ENCODE measurements at regions not wholly inside any gene's neighbourhood (a gene's known extent, or its start where the extent isn't known, plus 50 kb on each side); places are given as distances from the start of the nearest gene placed in this dataset.

GRCh38 chr5:9903801-9904200 is 273.6 kb upstream of the TAS2R1 start:
- DNase-seq = peak; percentile 51

GRCh38 chr5:9898319-9898718 is 268.2 kb upstream of the TAS2R1 start:
- DNase-seq = no peak

DNA sequence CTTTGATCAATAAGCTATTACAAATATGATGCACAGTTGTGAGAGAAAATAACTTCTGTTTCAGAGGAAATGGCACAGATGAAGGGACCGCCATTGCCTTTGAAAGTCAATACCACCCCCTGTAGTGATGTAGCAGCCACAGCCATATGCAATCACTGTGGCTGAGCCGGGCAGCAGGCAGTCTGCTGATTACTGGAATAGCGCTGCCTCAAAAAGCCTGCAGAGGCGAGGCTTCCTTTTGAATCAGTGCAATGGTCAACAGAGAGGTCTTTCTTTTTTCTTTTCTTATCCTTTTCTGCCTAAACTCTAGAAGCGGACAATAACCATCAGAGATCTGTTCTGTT is 265.1 kb upstream of the TAS2R1 start:
- no peak for DNase-seq

- no peak for DNase-seq
Measured at GRCh38 chr5:9894571-9895301, 264.6 kb upstream of the TAS2R1 start.

DNA sequence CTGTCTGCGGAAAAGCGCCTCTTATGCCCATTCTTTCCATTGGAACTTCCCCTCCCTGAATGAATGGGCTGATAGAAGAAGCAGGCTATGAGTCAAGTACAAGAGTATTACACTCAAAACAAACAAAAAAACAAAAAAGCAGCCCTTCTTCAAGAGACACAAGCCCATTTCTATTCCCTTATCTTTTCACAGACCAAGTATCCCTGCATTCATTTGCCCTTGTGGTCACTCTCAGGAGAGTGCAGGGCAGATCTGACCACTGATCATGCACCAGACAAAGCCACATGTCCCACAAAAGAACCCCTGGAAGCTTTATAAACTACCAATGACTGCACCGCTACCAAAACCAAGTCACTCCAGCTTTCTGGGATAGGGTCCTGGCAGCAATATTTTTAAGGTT is 262.5 kb upstream of the TAS2R1 start:
- DNase-seq = no peak

DNA sequence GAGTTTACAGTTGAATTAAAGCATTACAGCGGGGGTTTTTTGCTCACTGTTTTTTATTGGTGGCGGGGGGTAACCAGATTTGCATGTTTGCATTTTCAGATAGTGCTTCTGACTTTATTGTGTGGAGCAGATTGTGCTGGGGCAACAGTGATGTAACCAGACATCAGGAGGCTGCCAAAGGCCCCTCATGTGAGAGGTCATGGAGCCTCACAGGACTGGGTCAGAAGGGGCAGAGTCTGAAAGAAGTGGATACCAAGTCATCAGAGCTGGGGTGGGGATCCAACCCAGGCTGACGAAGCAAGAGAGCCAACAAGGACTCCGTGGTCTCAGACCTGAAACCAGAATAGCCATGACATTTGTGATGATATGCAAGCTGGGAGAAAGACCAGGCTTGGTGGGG is 259.4 kb upstream of the TAS2R1 start:
- no peak for DNase-seq

DNA sequence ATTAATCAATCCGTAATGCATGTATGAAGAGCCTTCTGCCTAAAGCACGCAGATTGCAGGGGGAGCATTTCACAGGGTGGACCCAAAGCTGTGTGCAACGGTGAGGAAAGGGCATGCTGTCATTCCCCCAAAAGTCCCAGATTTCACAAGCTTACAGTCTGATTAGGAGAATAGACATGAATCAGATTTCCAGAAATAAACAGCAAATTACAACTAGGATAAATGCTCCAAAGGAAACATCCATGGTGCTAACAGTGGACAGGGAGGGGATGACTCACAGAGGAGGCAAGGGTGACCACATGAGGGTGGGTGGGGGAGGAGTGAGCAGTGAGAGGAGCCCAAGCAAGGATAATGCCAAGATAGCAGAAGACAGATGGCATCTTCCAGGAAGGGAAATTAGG is 258.4 kb upstream of the TAS2R1 start:
- no peak for DNase-seq

- no peak for DNase-seq
Measured at GRCh38 chr5:9885164-9885563, 255.0 kb upstream of the TAS2R1 start.

DNA sequence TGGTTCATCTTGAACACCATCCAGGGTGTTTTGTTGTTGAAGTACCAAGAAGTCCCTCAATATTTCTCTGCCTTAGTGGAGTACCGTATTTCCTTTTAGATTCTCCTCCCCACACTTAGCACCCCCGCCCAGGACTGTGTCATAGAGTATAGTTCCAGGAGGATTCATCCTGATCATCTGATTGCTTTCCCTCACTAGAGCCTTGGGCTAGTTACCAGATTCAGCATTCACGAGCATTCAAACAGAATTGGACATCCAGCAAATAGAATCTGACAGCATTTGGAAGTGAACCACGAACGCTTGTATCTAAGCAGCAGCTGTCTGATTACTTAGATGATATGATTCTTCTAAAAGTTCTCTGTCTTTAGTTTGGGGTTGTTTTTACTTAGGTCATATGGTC is 248.1 kb upstream of the TAS2R1 start:
- DNase-seq = no peak

- DNase-seq = no peak
Measured at GRCh38 chr5:9877488-9877887, 247.3 kb upstream of the TAS2R1 start.

GRCh38 chr5:9876451-9876850 is 246.3 kb upstream of the TAS2R1 start:
- no peak for DNase-seq

DNA sequence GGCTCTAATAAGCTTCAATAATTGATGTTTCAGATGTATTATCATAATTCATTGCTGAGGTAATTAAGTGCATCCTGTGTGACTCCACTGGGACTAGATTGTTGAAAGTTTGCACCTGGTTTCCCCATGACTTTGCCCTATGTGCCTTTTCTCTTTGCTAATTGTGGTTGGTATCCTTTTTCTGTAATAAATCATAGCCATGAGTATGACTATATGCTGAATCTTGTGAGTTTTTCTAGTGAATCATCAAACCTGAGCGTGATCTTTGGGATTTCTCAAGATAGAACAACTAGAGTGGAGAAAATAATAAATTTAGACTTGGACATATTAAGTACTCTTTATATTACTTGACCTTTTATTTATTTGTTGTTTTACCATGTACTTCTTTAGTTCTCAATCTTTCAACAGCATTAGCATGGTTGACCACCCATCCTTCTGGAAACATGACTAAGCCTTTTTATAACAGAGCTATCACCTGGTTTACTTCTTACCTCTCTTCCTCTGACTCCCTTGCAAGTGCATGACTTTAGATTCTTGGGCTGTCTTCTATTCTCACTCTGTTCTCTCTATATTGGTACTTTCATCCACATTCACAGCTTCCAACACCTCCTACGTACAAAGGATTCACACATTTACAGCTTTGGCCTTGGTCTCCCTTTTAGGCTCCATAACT is 239.6 kb upstream of the TAS2R1 start:
- no peak for DNase-seq

GRCh38 chr5:9865574-9865973 is 235.4 kb upstream of the TAS2R1 start:
- no peak for DNase-seq

GRCh38 chr5:9864791-9865190 is 234.6 kb upstream of the TAS2R1 start:
- DNase-seq = no peak

GRCh38 chr5:9863486-9863885 is 233.3 kb upstream of the TAS2R1 start:
- DNase-seq = no peak

DNA sequence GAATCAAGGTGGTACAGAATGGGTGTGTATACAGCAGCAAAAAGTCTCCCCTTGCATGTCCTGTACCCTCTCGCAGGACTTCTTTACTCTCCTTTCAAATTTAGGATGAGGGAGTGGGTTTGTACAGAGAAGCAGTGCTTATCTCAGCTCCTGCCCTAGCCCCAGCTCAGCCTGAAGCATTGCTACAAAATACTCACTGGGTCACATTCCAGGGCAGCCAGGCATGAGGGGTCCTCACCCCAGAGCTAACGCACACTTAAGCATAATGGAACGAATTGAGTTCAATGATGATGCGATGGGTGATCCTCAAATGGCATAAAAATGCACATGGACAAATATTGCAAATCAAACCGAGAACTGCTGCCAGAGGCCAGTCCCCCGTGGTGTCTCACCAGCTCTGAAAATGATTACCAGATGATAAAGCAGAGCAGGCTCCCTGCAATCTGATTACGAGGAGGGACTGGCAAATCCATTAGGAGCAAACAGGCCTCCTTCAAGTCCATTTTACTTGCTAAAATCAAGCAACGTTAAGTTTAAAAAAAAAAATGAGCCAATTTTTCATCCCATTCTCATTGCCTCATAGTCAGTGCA is 231.6 kb upstream of the TAS2R1 start:
- no peak for DNase-seq

DNA sequence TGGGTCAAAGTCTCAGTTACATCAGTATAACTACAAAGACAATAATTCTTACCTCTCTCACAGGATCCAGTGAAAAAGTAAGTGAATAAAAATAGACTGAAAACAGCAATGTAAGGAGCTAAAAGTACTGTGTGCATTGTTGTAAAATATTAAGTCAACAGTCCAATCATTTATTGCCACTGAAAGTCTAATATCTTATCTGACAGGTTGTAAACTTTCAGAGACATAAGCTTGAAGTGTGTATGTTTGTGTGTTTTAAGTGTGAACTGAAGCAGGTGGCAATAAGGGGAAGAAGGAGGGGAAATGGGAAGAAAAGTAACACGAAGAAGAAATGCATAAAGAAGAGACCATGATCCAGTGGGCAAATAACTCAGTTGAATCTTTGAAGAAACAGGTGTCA is 229.7 kb upstream of the TAS2R1 start:
- DNase-seq = no peak

- DNase-seq = no peak
Measured at GRCh38 chr5:9858043-9858442, 227.9 kb upstream of the TAS2R1 start.

- no peak for DNase-seq
Measured at GRCh38 chr5:9853309-9853708, 223.2 kb upstream of the TAS2R1 start.

- DNase-seq = no peak
Measured at GRCh38 chr5:9852671-9853070, 222.5 kb upstream of the TAS2R1 start.

GRCh38 chr5:9851458-9851857 is 221.3 kb upstream of the TAS2R1 start:
- DNase-seq = no peak

DNA sequence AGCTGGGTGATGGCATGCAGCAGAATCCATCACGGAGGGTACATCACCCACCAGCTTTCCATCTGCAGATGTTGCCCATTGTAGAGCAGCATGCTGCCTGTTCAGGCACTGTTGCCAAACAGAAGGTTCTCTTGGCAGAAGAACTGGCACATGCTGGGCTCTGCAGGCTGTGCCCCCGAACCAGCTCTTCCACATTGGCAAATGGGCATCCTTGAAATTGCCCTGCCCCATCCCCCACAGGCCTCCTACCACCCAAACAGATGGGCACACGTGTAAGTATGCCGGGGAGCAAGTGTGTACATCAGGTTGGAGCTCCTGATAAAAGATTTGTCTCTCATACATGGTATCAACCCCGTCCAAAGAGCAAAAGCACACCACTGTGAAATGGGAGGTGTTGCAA is 220.3 kb upstream of the TAS2R1 start:
- DNase-seq = no peak

GRCh38 chr5:9847631-9848030 is 217.5 kb upstream of the TAS2R1 start:
- no peak for DNase-seq

- DNase-seq = no peak
Measured at GRCh38 chr5:9845185-9845584, 215.0 kb upstream of the TAS2R1 start.
